ENCODE measurements at regions not wholly inside any gene's neighbourhood (a gene's known extent, or its start where the extent isn't known, plus 50 kb on each side); places are given as distances from the start of the nearest gene placed in this dataset.

DNA sequence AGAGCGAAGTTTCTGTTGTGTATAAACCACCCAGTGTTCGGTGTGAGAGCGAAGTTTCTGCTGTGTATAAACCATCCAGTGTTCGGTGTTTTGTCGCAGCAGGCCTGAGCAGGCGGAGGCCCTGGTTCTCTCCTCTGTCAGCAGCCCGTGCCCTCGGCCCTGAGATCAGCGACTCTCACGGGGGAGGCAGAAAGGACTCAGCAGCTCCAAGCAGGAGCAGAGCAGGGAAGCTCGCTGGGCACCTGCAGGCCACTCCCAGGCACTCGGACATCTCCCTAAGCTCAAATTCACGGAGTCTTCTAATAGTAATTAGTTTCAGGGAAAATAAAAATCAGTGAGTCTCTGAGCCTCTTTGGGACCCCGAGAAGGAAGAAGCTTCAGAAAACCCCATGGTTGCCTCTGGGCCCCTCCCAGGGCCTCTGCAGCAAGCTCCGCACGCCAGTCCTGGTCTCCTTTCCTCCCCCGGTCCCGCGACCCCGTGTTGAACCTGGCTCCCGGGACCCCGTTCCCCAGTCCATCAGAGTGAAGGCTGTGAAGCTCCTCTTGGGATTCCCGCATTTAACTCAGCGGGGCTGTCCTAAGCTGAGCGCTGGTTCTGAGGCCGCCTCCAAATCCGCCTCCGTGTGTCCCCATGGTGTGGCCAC is 81.9 kb upstream of the ADAMTS2 start:
- DNase-seq = no peak

DNA sequence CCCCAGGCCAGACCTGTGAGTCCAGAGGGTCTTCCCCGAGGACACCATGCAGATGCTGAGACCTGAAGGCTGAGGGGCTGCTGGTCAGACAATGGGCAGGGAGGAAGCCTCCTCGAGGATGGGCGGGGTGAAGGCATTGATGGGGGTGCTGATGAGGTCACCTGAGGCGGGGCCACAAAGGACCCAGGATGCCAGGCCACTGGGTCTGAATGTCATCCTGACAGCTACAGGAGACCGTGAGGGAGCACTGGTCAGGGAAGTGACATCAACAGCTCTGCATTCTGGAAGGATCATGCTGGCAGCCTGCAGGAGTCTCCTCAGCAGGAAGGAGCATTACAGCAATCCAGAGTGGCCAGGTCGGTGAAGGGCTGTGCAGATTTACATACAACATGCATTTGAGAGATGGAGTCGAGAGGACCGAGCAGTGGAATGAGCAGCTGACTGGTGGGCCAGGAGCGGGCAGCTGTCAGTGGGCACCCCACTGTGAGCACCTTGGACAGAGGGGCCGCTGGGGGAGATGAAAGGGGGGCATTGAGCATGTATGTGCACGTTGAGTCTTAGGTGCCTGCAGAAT is 77.7 kb upstream of the ADAMTS2 start:
- no peak for DNase-seq

DNA sequence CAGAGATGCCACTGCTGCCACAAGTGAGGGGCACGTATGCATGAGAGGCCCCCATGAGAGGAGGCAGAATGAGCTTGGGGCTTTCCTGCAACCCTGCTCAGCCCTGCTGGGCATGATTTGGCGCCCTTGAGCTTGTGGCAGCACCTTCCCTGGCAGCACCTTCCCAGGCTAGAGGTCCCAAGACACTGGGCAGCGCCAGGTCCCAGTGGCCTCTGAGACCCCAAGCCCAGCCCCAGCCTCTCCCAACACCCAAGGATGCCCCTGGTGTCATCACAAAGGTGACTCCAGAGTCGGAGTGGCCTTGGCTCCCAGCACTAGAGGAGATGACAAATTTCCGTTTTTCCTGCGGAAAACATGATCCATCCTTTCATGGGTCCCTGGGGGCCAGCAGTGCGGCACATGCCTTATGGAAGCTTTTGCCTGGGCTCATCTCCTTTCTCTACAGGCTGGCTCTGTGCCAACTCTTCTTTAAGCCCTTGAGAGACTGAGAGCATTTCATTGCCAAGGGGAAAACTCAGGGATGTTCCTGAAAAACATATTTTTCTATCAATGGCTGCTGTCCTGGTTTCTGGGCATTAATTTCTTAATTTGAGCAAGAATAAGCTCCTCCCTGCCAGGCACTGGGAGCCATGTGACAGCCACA is 77.1 kb upstream of the ADAMTS2 start:
- DNase-seq = no peak

DNA sequence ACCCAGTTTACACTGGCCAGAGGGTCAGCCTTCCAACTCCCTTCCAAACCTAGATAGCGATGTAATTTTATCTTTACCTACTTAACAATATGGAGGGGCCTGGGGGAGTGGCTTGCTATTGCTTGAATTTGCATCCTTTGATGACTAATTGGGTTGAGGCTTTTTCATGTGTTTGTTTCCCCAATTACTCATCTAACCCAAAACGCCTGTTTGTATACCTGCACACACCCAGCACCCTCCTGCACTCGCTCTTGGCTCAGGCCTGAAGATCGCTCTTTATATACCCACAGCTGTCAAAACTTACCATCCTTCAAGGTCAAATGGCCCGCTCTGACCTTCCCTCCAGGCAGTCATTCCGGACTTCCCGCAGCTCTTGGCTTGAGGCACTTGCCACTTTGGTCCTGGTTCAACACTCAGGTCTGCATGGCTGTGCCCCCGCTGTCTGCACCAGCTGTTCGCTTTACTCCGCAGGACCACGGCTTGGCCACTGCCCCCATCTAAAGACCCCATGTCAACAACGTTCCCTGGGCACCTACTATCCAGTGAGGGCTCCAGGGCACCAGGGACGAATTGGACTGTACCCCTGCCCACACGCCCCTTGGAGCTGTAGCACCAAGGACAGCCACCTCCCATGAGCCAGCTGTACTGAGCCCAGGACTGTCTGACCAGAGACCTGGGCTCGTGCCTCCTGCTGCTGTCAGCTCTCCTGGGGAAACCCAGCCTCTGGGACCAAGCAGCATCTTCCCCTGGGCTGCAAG is 76.1 kb upstream of the ADAMTS2 start:
- DNase-seq = no peak

DNA sequence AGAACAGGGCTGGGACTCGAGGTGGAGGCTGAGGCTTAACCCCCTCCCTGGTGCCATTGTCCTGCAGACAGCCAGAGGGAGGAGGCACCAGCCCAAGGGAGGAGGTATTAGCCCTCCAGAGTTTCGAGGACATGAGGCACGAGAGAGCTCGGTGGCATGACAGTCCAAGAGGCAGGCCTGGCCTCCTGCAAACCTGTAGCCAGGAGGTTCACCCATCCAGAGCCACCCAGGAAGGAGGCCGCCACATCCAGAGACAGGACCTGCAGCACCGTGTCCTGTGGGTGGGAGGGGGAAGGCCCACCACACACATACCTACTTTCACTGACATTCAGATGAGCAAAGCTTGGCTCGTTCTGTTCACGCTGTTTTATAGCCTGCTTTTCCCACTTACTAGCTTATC is 75.2 kb upstream of the ADAMTS2 start:
- DNase-seq = no peak

DNA sequence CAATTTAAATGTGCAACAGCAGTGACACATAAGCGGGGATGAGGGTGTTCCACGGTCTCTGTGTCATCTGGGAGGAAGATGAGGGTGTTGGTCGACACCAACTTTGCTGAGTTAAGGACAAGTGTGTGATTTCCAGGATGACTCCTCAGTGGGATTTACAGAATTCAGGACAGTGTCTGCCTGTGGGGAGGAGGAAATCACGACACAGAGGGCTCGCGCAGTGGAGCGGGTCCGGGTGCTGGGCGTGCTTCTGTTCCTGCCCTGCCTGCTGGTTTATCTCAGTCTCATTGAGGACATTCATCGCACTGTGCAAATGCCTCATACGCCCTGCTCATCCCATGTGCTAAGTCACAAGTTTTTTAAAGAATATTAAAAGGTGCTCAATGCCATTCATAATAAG is 73.7 kb upstream of the ADAMTS2 start:
- no peak for DNase-seq

DNA sequence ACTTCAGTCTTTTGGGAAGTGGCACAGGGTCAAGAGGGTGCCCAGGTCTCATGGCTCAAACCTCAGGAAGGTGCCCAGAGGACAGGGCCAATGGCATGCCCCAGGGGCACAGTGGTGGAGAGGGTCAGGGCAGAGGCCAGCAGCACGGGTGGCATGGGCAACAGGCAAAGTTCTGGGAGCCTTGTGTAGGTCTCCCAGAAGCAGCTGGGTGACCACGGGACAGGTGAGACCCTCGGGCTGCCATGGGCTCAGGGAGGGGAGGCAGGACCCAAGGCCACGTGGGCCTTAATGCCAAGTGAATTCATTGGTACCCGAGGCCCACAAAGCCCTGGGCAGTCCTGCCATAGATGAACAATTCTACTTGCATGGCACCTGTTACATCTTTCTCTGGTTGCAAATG is 72.4 kb upstream of the ADAMTS2 start:
- DNase-seq = no peak

DNA sequence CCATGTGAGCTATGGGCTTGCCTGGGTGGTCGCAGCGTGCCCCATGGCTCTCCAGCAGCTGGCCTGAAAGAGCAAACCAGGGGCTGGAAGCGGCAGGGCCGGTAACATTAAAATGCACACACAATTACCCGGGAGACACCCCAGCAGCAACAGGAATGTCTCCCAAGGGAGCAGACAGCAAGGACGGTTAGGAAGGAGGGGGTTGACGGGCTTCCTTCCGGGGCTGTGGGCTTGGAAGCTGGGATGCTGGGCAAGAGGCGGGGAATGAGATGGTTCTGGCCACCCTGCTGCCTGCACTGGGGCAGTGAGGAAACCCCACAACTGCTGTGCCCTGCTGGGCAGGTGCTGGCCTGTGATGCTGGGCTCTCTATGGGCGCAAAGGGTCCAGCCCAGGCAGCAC is 71.8 kb upstream of the ADAMTS2 start:
- no peak for DNase-seq

DNA sequence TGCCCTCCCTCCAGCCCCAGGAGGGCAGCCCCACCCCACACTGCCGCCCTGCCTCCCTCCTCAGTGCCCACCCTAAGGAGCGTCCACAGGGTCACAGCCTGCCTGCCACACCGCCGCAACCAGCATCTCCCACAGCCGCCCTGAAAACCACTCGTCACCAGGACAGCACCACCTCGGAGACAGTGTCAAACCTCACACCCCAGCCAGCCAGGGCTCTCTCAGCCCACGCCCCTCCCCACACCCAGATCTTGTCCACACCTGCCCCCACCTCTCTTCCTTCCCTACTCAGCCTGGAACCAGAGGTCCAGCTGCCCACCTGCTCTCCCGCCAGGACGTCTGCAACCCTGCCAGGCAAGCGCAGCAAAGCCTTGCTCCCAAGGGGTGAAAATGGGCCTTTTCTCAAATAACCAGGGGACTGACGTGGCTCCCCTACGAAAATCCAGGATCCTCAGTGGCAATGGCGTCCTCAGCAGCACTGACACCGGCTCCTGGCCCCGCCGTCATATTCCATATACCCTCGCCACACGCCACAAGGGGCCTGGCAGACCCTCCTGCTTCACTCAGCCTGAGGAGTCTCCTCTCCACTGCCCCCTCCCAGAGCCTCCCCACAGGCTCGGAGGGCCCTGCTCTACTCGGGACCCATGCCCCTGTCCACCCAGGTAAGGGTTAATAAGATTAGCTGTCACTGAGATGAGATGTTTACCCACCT is 71.0 kb upstream of the ADAMTS2 start:
- no peak for DNase-seq

DNA sequence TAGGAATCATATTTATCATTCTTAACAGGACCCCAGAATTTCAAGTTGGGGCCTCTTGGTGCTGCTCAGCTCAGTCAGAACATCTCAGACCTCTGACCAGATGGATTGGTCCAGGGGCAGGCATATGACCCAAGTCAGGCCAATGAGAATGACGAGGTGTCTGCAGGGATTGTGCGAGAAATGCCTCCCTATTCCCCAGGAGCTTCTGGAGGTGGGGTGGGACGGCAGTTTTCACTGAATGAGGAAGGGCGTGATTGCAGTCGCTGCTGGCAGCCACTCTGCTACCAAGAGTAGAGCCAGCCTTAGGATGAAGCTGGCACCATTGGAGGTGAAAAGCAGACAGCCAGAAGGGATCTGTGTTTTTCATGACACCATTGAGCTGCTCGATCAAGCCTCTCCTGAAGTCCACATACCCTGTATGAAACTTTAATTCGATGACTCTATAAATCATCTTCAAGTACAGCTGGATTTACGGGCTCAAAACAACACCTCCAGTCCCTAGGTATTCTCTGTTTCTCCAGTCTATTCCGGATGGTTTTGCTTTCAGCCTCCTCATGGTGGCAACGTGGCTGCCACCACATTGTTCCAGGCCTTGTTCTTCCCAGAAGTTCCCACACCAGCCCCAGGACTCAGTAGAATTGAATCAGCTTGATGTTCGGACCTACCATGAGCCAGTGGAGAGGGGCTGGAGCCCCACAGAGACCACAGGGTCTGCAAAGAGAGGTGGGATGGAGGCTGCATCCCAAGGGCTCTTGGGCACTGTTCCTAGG is 70.2 kb upstream of the ADAMTS2 start:
- DNase-seq = no peak

DNA sequence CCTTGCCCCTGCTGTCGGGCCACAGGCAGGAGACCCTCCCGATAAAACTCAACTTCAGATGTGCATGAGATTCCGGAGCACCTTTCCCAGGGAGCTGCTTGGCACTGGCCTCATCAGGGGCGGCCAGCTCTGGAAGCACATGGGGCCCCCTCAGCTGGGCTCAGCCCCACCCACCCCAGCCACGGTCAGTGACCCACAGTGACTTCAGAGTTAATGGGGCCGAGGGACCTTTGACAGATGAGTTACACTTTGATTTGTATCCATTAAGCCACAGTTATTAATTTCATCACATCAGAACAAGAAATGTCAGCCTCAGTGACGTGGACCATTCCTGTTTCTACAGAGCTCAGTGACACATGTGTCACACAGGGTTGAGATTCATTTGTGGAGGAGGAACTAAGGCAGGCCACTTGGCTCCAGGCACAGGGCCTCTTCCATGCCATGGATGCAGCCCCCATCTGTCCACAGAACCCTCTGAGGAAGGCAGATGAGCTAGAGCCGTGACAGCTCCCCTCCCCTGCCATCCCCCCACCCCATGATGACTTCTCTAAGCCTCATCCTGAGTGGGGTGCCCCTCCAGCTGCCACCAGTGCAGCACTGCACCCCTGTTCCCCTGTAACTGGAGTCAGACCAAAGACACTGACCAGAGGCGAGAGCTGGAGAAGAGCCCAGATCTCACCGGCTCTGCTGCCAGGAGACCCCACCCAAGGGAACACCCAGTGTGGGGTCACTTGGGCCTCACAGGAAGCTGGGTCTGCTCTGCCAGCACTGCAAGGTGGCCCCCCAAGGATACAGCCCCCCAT is 69.4 kb upstream of the ADAMTS2 start:
- no peak for DNase-seq

DNA sequence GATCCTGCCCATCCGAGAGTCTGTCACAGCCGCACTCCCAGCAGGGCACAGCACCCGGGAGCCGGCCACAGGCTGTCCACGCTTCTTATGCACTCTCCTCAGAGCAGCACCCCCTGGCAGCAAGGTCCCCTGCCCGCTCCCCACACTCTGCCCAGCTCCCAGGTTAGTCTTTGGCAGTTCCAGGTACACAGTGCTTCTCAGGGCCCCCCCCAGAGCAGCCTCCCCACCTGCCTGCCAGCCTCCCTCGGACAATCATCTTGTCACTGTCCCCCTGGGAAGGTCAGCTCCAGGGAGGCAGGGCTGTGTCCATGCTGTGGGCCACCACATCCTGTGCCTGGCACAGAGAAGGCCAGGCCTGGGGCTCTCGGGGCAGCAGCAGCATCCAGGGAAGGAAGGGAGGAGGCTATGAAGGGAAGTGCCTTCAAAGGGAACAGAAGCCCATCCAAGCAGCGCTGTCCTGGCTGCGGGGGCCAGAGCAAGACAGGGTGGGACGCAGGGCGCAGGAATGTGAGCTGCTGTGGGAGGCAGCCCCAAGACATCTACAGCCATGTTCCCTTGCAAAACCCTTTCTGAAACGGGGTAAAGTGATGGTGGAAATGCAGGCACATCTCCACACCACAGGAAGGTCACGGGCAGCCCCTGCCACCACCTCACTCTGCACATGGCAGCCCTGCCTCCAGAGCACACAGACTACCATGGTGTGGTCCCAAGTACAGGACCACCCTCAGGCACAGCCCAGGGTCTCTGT is 68.6 kb upstream of the ADAMTS2 start:
- no peak for DNase-seq

DNA sequence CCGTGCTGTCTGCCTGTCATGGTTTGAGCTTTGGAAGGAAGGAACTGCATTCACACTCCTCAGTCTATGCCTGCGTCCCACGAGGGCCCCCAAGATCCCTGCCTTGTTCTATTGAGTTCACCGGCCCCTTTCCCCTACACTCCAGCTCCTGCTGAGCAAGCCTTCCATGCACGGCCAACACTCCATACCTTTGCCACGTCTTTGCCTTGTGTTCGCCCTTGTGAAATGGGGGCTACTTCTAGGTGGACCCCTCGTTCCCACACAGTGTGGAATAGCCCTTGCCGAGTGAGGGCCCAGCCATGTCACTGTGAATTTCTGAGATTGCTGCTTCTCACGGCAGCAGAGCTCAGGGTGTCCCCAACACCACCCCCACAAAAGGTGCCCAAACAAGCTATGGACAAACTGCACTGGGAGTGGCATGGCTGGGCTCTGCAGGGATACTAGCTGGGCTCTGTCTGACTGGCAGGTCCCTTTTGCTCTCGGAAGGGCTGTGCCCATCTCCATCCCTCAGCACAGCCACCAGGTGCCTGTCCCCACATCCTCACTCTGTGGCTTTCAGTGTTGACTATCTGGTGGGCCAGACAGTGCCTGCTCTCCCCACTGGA is 67.9 kb upstream of the ADAMTS2 start:
- DNase-seq = no peak

DNA sequence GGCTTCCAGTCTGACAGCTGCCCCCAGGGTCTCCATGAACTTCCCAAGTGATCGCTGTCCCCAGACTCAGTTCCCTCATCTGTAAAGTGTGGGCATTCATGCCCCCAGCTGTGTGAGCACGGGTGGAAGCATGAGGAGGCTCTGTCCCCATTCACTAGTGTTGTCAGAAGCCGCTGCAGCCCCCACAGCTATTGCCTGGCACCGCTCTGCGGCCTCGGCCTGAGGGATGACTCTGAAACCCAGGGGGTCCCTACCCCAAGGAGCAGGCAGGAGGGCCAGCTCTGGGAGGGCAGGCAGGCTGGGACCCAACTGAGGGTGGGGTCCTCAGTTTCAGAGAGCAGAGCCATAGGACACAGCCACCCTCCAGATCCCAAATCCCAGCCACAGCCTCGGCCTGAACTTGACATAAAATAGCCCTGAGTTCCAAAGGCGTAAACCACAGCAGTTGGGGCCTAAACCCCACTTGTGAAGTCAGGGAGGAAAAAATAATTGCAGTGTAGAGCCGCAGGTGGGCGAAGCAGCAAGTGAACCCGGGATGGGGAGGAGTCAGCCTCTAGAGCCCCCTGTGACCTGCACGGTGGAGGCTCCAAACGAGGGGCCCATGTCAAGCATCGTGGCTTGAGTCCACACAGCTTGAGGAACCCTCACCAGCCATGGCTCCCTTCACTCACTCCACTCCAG is 66.0 kb upstream of the ADAMTS2 start:
- no peak for DNase-seq

DNA sequence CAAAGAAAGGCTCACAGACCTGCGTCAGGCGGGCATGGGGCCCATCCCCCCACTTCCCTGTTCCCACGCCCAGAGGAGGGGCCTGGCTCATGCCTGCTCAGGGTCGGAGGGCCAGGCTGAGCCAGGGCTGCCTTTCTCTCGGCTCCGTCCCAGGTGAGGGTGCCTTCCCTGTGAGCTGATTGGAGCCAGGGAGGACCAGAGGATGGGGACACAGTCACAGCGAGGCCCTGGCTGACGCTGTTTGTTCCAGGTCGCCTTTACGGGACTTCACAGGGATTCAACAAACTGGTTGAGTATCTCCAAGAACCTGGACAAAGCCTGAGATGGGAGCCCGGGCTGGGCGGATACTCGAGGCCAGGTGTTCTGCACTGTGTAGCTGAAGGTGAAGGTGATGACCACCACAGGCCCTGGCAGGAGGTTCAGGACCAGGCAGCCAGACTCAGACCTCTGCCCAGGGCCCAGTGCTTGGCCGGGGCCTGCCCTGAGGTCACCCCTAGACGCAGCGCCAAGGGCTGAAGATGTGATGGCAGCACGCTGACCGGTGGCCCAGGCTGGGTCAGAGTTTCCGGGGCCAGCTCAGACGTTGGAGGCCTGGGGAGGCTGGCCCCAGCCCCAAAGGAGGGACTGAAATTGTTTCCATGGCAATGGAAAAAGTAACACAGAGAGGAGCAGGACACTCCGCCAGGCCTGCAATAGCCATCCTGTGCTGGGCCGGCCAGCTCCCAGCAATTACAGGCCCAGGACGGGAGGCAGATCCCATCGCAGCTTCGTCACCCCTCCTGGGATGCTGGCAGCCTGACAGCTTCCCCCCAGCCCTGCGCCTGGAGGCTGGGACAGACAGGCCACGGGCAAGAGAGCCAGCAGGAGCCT is 65.3 kb upstream of the ADAMTS2 start:
- no peak for DNase-seq

DNA sequence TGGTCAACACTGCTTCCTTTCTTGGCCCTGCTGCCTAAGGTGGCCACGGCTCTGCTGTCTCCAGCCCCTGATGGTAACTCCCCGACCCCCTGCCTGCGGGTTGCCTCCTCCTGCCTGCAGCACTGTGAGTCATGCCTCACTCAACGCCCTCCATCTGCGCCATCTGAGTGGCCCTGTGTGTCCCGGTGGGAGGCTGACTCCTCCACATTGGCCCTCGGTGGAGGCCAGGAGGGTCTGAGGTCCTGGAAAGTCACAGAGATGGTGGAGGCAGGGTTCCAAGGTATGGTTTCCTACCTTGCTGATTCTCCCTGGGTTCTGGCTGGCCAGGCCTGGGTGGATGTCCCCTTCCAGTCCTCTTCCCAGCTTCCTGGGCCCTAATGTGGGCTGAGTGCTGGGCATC is 64.5 kb upstream of the ADAMTS2 start:
- DNase-seq = no peak

DNA sequence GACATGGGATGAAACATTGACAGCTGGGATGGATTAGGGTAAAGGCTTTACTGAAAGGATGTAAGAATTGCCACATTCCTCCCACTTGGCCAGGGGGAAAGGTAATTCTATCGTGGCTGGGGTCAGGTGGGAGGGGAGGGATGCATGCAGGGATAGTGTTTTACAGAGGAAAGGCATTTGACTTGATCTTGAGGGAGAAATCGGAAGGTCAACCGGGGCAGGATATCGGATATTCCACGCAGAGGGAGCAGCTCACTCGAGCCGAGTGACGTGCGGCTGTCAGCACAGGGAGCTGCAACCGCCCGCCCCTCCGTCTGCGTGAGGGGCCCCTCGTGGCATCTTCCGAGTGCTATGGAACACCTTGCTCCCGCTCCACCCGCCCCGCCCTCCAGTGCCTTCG is 63.4 kb upstream of the ADAMTS2 start:
- no peak for DNase-seq

Measured in stimulated activated CD8-positive, alpha-beta memory T cell treated with anti-CD3 and anti-CD28 coated beads, Interleukin-4, amount 100 ng/mL, for 48 hours (primary cell).